ENCODE measurements at regions not wholly inside any gene's neighbourhood (a gene's known extent, or its start where the extent isn't known, plus 50 kb on each side); places are given as distances from the start of the nearest gene placed in this dataset.

DNA sequence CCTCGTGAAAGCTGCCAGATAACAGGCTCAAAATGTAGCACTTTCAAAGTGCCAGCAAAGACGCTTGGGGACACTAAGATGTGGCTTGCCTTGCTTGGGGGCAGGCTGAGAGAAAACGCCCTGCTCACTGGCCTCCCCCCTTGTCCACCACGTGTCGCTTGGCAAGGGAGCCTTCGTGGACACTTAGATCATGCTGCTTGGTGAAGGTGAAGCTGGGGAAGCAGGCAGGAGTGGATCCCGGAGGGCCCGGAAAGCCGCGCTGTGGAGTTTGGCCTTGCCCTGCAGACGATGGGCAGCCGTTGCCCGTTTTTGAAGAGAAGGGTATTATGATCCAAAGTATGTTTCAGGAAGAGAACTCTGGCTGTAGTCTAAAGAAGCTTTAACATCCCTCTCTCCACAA is 53.4 kb upstream of the BDKRB2 start:
- POLR2A ChIA-PET (ENCODE audit: low non-redundant PET) = no interaction called here
- DNase-seq (ENCODE audit: low spot score) = no peak
- H3K27ac ChIP-seq = no peak overlapping the region
- CTCF ChIA-PET = interaction anchor here (0.8 to 0.9 kb wide), 2 partner anchors 10 to 23 kb away, joined by 3 to 4 read pairs; no protein-coding TSS in a partner anchor
- TF ChIP-seq, protein P1, sequence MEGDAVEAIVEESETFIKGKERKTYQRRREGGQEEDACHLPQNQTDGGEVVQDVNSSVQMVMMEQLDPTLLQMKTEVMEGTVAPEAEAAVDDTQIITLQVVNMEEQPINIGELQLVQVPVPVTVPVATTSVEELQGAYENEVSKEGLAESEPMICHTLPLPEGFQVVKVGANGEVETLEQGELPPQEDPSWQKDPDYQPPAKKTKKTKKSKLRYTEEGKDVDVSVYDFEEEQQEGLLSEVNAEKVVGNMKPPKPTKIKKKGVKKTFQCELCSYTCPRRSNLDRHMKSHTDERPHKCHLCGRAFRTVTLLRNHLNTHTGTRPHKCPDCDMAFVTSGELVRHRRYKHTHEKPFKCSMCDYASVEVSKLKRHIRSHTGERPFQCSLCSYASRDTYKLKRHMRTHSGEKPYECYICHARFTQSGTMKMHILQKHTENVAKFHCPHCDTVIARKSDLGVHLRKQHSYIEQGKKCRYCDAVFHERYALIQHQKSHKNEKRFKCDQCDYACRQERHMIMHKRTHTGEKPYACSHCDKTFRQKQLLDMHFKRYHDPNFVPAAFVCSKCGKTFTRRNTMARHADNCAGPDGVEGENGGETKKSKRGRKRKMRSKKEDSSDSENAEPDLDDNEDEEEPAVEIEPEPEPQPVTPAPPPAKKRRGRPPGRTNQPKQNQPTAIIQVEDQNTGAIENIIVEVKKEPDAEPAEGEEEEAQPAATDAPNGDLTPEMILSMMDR (conservative IDR thresholded peaks at IDR 0.05; ENCODE audit: low read depth) = no peak

GRCh38 chr14:96153003-96153402 is 51.6 kb upstream of the BDKRB2 start:
- H3K27ac ChIP-seq = no peak overlapping the region
- ChIA-PET POLR2A (ENCODE audit: low non-redundant PET) (no interaction called here), CTCF (interaction anchor here (0.5 kb wide), 1 partner anchor 15 kb away, joined by 3 read pairs; no protein-coding TSS in a partner anchor)
- DNase-seq (ENCODE audit: low spot score) = no peak
- TF ChIP-seq, protein P1 (conservative IDR thresholded peaks at IDR 0.05; ENCODE audit: low read depth) = no peak

Measured in RWPE1 (cell line).